Ishikawa (cell line): ENCODE measurements at regions not wholly inside any gene's neighbourhood (a gene's known extent, or its start where the extent isn't known, plus 50 kb on each side); places are given as distances from the start of the nearest gene placed in this dataset.

Experiments used
- CEBPB ChIP-seq: IDR thresholded peaks from 2 replicates; pipeline ENCODE4 v1.6.1; 2012
- CREB1 ChIP-seq: IDR thresholded peaks from 2 replicates; pipeline ENCODE4 v1.6.1; 2012; ENCODE audit warnings: low read depth
- EGR1 ChIP-seq: IDR thresholded peaks from 2 replicates; pipeline ENCODE4 v1.6.1; 2012
- EP300 ChIP-seq: IDR thresholded peaks from 2 replicates; pipeline ENCODE4 v1.6.1; 2012; ENCODE audit warnings: borderline replicate concordance
- FOXM1 ChIP-seq: IDR thresholded peaks from 2 replicates; pipeline ENCODE4 v1.6.1; 2012; ENCODE audit warnings: low read depth, borderline replicate concordance
- MAX ChIP-seq: IDR thresholded peaks from 2 replicates; pipeline ENCODE4 v1.6.1; 2012
- NFIC ChIP-seq: IDR thresholded peaks from 2 replicates; pipeline ENCODE4 v1.6.1; 2012
- RAD21 ChIP-seq: IDR thresholded peaks from 2 replicates; pipeline ENCODE4 v1.6.1; 2012; ENCODE audit warnings: low read depth
- TAF1 ChIP-seq: IDR thresholded peaks from 2 replicates; pipeline ENCODE4 v1.6.1; 2012; ENCODE audit warnings: low read depth, mild to moderate bottlenecking
- TCF12 ChIP-seq: IDR thresholded peaks from 2 replicates; pipeline ENCODE4 v1.6.1; 2012; ENCODE audit warnings: low read depth
- TEAD4 ChIP-seq: IDR thresholded peaks from 2 replicates; pipeline ENCODE4 v1.6.1; 2012
- YY1 ChIP-seq: IDR thresholded peaks from 2 replicates; pipeline ENCODE4 v1.6.1; 2012; ENCODE audit warnings: low read depth
- ZBTB7A ChIP-seq: IDR thresholded peaks from 2 replicates; pipeline ENCODE4 v1.6.1; 2012; ENCODE audit warnings: low read depth
- TF ChIP-seq, protein P1 (sequence below): IDR thresholded peaks from 2 replicates; pipeline ENCODE4 v1.6.1; 2012; ENCODE audit warnings: low read depth, mild to moderate bottlenecking
- TF ChIP-seq, protein P2 (sequence below): IDR thresholded peaks from 2 replicates; pipeline ENCODE4 v1.6.1; 2012

GRCh38 chr1:69504730-69505252, 62.9 kb upstream of the LRRC7 start:
- TF ChIP-seq RAD21: no peak
- TF ChIP-seq EGR1: no peak
- TF ChIP-seq CEBPB: no peak
- TF ChIP-seq TAF1: no peak
- TF ChIP-seq, protein P1, sequence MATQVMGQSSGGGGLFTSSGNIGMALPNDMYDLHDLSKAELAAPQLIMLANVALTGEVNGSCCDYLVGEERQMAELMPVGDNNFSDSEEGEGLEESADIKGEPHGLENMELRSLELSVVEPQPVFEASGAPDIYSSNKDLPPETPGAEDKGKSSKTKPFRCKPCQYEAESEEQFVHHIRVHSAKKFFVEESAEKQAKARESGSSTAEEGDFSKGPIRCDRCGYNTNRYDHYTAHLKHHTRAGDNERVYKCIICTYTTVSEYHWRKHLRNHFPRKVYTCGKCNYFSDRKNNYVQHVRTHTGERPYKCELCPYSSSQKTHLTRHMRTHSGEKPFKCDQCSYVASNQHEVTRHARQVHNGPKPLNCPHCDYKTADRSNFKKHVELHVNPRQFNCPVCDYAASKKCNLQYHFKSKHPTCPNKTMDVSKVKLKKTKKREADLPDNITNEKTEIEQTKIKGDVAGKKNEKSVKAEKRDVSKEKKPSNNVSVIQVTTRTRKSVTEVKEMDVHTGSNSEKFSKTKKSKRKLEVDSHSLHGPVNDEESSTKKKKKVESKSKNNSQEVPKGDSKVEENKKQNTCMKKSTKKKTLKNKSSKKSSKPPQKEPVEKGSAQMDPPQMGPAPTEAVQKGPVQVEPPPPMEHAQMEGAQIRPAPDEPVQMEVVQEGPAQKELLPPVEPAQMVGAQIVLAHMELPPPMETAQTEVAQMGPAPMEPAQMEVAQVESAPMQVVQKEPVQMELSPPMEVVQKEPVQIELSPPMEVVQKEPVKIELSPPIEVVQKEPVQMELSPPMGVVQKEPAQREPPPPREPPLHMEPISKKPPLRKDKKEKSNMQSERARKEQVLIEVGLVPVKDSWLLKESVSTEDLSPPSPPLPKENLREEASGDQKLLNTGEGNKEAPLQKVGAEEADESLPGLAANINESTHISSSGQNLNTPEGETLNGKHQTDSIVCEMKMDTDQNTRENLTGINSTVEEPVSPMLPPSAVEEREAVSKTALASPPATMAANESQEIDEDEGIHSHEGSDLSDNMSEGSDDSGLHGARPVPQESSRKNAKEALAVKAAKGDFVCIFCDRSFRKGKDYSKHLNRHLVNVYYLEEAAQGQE: no peak
- no peak for TF ChIP-seq CREB1
- TF ChIP-seq YY1: no peak
- TF ChIP-seq NFIC: no peak
- TF ChIP-seq, protein P2, sequence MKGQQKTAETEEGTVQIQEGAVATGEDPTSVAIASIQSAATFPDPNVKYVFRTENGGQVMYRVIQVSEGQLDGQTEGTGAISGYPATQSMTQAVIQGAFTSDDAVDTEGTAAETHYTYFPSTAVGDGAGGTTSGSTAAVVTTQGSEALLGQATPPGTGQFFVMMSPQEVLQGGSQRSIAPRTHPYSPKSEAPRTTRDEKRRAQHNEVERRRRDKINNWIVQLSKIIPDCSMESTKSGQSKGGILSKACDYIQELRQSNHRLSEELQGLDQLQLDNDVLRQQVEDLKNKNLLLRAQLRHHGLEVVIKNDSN: no peak
- no peak for TF ChIP-seq FOXM1
- no peak for TF ChIP-seq EP300

GRCh38 chr1:69506311-69506710, 61.4 kb upstream of the LRRC7 start:
- no peak for TF ChIP-seq NFIC
- TF ChIP-seq CEBPB: no peak
- TF ChIP-seq MAX: no peak
- no peak for TF ChIP-seq FOXM1
- no peak for TF ChIP-seq ZBTB7A
- no peak for TF ChIP-seq EGR1
- no peak for TF ChIP-seq RAD21
- no peak for TF ChIP-seq YY1
- TF ChIP-seq TEAD4: no peak
- no peak for TF ChIP-seq CREB1
- TF ChIP-seq, protein P1: no peak
- TF ChIP-seq, protein P2: no peak
- TF ChIP-seq TCF12: no peak
- no peak for TF ChIP-seq EP300
- TF ChIP-seq TAF1: no peak

DNA sequence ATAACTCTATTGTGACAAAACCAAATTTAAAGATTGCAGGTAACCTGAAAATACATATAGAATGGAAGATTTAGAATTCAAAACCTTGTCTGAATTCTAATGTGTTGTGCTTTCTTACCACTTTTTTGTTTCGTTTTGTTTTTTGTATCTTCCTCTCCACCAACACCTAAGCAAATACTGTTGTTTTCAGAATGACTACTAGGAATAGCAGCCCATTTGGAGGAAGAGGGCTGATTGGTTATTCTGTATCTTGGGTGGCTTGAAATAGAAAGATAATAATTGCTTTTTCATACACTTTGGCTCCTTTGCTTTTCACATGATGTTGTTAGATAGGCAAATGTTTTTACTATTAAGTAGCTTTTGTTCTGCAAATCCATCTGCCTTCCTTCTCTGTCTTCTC, 61.0 kb upstream of the LRRC7 start:
- no peak for TF ChIP-seq TEAD4
- TF ChIP-seq EP300: no peak
- TF ChIP-seq, protein P1: no peak
- TF ChIP-seq, protein P2: no peak
- TF ChIP-seq NFIC: no peak
- no peak for TF ChIP-seq EGR1
- TF ChIP-seq TCF12: no peak

- TF ChIP-seq EGR1 (no peak), NFIC (no peak), TEAD4 (no peak), EP300 (no peak), TAF1 (no peak), ZBTB7A (no peak), YY1 (no peak), FOXM1 (no peak), TCF12 (no peak), CEBPB (no peak), MAX (no peak), CREB1 (no peak), RAD21 (no peak)
- TF ChIP-seq, protein P1: no peak
- TF ChIP-seq, protein P2: no peak
Measured at GRCh38 chr1:69510026-69510425, 57.7 kb upstream of the LRRC7 start.
